ENCODE measurements at regions not wholly inside any gene's neighbourhood (a gene's known extent, or its start where the extent isn't known, plus 50 kb on each side); places are given as distances from the start of the nearest gene placed in this dataset.

- Mint-ChIP-seq H3K4me1 (ENCODE audit: low read depth) (no peaks in the 10 kb centered on the region), H3K27ac (no peak overlapping the region), H3K36me3 (ENCODE audit: low read depth) (no peaks in the 10 kb centered on the region), H3K27me3 (no peaks in the 10 kb centered on the region), H3K9me3 (no peaks in the 10 kb centered on the region), H3K4me3 (no peak overlapping the region)
- intact Hi-C loops (cut with DNase I, micrococcal nuclease): no loop called here
- no peak overlapping the region for H3K4me3 ChIP-seq (ENCODE audit: low read length)
- ChIA-PET CTCF (no interaction called here), POLR2A (no interaction called here)
- TF ChIP-seq, protein P1, sequence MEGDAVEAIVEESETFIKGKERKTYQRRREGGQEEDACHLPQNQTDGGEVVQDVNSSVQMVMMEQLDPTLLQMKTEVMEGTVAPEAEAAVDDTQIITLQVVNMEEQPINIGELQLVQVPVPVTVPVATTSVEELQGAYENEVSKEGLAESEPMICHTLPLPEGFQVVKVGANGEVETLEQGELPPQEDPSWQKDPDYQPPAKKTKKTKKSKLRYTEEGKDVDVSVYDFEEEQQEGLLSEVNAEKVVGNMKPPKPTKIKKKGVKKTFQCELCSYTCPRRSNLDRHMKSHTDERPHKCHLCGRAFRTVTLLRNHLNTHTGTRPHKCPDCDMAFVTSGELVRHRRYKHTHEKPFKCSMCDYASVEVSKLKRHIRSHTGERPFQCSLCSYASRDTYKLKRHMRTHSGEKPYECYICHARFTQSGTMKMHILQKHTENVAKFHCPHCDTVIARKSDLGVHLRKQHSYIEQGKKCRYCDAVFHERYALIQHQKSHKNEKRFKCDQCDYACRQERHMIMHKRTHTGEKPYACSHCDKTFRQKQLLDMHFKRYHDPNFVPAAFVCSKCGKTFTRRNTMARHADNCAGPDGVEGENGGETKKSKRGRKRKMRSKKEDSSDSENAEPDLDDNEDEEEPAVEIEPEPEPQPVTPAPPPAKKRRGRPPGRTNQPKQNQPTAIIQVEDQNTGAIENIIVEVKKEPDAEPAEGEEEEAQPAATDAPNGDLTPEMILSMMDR (IDR thresholded peaks at IDR 0.05): no peak
- no peak overlapping the region for H3K27ac ChIP-seq (ENCODE audit: low read depth in 1 of 2, low read length in 2 of 2)
- H3K9me3 ChIP-seq (ENCODE audit: control insufficient read depth in 1 of 2, insufficient read depth in 1 of 2, low read length in 2 of 2): no peaks in the 10 kb centered on the region
- no peaks in the 10 kb centered on the region for H3K4me1 ChIP-seq (ENCODE audit: insufficient read depth, low read length)
- ATAC-seq (ENCODE audit: poor library complexity) (no peak), DNase-seq (no peak)
- H3K27me3 ChIP-seq (ENCODE audit: control insufficient read depth in 1 of 2, insufficient read depth in 2 of 2, low read length in 2 of 2): no peaks in the 10 kb centered on the region
- no peaks in the 10 kb centered on the region for H3K36me3 ChIP-seq (ENCODE audit: insufficient read depth, low read length)
These were observed 255.1 kb upstream of the KCNIP4 start for GRCh38 chr4:22203711-22204011.

- no peak overlapping the region for H3K27ac Mint-ChIP-seq
- no peaks in the 10 kb centered on the region for H3K27me3 Mint-ChIP-seq
- POLR2A ChIA-PET: no interaction called here
These were observed 254.6 kb upstream of the KCNIP4 start for GRCh38 chr4:22202975-22203710.

GRCh38 chr4:22202246-22202974, 253.8 kb upstream of the KCNIP4 start:
- Mint-ChIP-seq H3K36me3 (ENCODE audit: low read depth) (no peaks in the 10 kb centered on the region), H3K4me3 (no peak overlapping the region), H3K27me3 (no peaks in the 10 kb centered on the region), H3K27ac (no peak overlapping the region), H3K4me1 (ENCODE audit: low read depth) (no peaks in the 10 kb centered on the region), H3K9me3 (no peaks in the 10 kb centered on the region)
- intact Hi-C loops (cut with DNase I, micrococcal nuclease): no loop called here
- Histone ChIP-seq H3K27ac (ENCODE audit: low read depth in 1 of 2, low read length in 2 of 2) (no peak overlapping the region), H3K4me3 (ENCODE audit: low read length) (no peak overlapping the region), H3K4me1 (ENCODE audit: insufficient read depth, low read length) (no peaks in the 10 kb centered on the region), H3K9me3 (ENCODE audit: control insufficient read depth in 1 of 2, insufficient read depth in 1 of 2, low read length in 2 of 2) (no peaks in the 10 kb centered on the region), H3K27me3 (ENCODE audit: control insufficient read depth in 1 of 2, insufficient read depth in 2 of 2, low read length in 2 of 2) (no peaks in the 10 kb centered on the region), H3K36me3 (ENCODE audit: insufficient read depth, low read length) (no peaks in the 10 kb centered on the region)
- ATAC-seq (ENCODE audit: poor library complexity) (no peak), DNase-seq (no peak)
- TF ChIP-seq, protein P1 (IDR thresholded peaks at IDR 0.05): no peak
- ChIA-PET POLR2A (no interaction called here), CTCF (no interaction called here)

More at GRCh38 chr4:22202975-22203710, 254.6 kb upstream of the KCNIP4 start:
- Histone ChIP-seq H3K27me3 (ENCODE audit: control insufficient read depth in 1 of 2, insufficient read depth in 2 of 2, low read length in 2 of 2) (no peaks in the 10 kb centered on the region), H3K9me3 (ENCODE audit: control insufficient read depth in 1 of 2, insufficient read depth in 1 of 2, low read length in 2 of 2) (no peaks in the 10 kb centered on the region), H3K27ac (ENCODE audit: low read depth in 1 of 2, low read length in 2 of 2) (no peak overlapping the region), H3K4me3 (ENCODE audit: low read length) (no peak overlapping the region), H3K36me3 (ENCODE audit: insufficient read depth, low read length) (no peaks in the 10 kb centered on the region), H3K4me1 (ENCODE audit: insufficient read depth, low read length) (no peaks in the 10 kb centered on the region)
- intact Hi-C loops (cut with DNase I, micrococcal nuclease): no loop called here
- TF ChIP-seq, protein P1 (IDR thresholded peaks at IDR 0.05): no peak
- ATAC-seq (ENCODE audit: poor library complexity): no peak
- Mint-ChIP-seq H3K4me1 (ENCODE audit: low read depth) (no peaks in the 10 kb centered on the region), H3K36me3 (ENCODE audit: low read depth) (no peaks in the 10 kb centered on the region), H3K4me3 (no peak overlapping the region), H3K9me3 (no peaks in the 10 kb centered on the region)
- CTCF ChIA-PET: no interaction called here
- DNase-seq: no peak

Data from CD4-positive, alpha-beta T cell (primary cell).